ENCODE measurements at regions not wholly inside any gene's neighbourhood (a gene's known extent, or its start where the extent isn't known, plus 50 kb on each side); places are given as distances from the start of the nearest gene placed in this dataset.

GRCh38 chrX:42725196-42725595 lies 52.8 kb downstream of the PPP1R2C start:
- intact Hi-C loops (cut with DNase I), result no loop called here
- no peaks in the 10 kb centered on the region for H3K36me3 ChIP-seq
- no peak overlapping the region for H3K4me3 ChIP-seq
- TF ChIP-seq POLR2AphosphoS5 (IDR thresholded peaks at IDR 0.05; ENCODE audit: insufficient read depth in 1 of 2, low read depth in 1 of 2), result no peak
- no peak for TF ChIP-seq POLR2A (IDR thresholded peaks at IDR 0.05)
- TF ChIP-seq, protein P1, sequence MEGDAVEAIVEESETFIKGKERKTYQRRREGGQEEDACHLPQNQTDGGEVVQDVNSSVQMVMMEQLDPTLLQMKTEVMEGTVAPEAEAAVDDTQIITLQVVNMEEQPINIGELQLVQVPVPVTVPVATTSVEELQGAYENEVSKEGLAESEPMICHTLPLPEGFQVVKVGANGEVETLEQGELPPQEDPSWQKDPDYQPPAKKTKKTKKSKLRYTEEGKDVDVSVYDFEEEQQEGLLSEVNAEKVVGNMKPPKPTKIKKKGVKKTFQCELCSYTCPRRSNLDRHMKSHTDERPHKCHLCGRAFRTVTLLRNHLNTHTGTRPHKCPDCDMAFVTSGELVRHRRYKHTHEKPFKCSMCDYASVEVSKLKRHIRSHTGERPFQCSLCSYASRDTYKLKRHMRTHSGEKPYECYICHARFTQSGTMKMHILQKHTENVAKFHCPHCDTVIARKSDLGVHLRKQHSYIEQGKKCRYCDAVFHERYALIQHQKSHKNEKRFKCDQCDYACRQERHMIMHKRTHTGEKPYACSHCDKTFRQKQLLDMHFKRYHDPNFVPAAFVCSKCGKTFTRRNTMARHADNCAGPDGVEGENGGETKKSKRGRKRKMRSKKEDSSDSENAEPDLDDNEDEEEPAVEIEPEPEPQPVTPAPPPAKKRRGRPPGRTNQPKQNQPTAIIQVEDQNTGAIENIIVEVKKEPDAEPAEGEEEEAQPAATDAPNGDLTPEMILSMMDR (IDR thresholded peaks at IDR 0.05), result no peak
- H3K27ac ChIP-seq, result no peak overlapping the region
- H3K4me1 ChIP-seq, result no peaks in the 10 kb centered on the region
- no peaks in the 10 kb centered on the region for H3K27me3 ChIP-seq
- H3K9me3 ChIP-seq, result no peaks in the 10 kb centered on the region
- DNase-seq (ENCODE audit: extremely low spot score in 2 of 2), result no peak

DNA sequence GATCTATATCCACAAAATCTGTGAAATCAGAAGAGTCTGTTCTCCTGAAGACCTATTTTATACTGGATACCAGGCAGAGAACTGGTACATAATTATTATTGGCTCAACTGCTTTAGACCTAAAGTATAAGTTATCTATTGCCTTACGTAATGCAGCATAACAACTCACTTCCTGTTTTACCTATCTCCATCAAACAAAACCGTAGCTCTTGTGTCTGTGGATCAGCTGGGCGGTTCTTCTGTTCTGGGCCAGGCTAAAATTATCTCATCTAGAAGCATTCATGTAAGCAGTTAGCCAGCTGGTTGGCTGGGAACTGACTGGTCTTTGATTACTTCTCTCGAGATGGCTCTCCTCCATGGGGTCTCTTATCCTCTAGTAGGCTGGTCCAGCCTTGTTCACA lies 57.8 kb downstream of the PPP1R2C start:
- H3K9me3 ChIP-seq, result no peaks in the 10 kb centered on the region
- no peak overlapping the region for H3K4me3 ChIP-seq

DNA sequence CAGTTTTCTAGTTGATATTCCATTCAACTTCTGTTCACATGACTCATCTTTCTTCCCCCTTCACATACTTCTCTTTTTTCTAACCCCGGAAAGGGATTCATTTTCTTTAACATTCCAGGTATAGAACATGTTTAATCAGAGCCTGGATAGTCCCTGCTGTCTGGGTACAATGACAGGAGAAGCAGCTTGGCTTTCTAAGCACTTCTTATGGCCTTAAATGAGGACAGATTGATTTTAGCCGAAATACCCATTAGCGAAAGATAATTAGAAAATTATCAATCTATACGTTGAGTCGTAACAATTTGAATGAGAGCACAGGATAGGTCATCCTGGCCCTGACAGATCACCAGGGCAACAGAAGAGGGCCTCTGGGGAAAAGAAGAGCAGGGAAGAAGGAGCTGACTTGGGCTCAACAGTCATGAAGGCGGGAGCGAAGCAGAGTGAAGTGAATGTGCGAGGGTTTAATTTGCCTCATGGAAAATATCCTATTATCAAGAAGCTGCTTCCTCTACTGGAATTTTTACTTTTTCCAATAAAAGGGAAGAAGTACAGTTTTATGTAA lies 62.2 kb downstream of the PPP1R2C start:
- Histone ChIP-seq H3K27me3 (no peaks in the 10 kb centered on the region), H3K4me1 (no peaks in the 10 kb centered on the region), H3K27ac (no peak overlapping the region), H3K9me3 (no peaks in the 10 kb centered on the region), H3K36me3 (no peaks in the 10 kb centered on the region), H3K4me3 (no peak overlapping the region)
- no peak for DNase-seq (ENCODE audit: extremely low spot score in 2 of 2)
- TF ChIP-seq POLR2A (IDR thresholded peaks at IDR 0.05) (no peak), POLR2AphosphoS5 (IDR thresholded peaks at IDR 0.05; ENCODE audit: insufficient read depth in 1 of 2, low read depth in 1 of 2) (no peak)
- TF ChIP-seq, protein P1 (IDR thresholded peaks at IDR 0.05), result no peak
- intact Hi-C loops (cut with DNase I), result no loop called here

More for the DNA sequence above, 57.8 kb downstream of the PPP1R2C start:
- no peak for DNase-seq (ENCODE audit: extremely low spot score in 2 of 2)
- no peaks in the 10 kb centered on the region for H3K27me3 ChIP-seq
- no peak overlapping the region for H3K27ac ChIP-seq
- H3K36me3 ChIP-seq, result no peaks in the 10 kb centered on the region
- H3K4me1 ChIP-seq, result no peaks in the 10 kb centered on the region
- TF ChIP-seq POLR2A (IDR thresholded peaks at IDR 0.05) (no peak), POLR2AphosphoS5 (IDR thresholded peaks at IDR 0.05; ENCODE audit: insufficient read depth in 1 of 2, low read depth in 1 of 2) (no peak)
- TF ChIP-seq, protein P1 (IDR thresholded peaks at IDR 0.05), result no peak
- intact Hi-C loops (cut with DNase I), result no loop called here

- Histone ChIP-seq H3K4me1 (no peaks in the 10 kb centered on the region), H3K36me3 (no peaks in the 10 kb centered on the region), H3K4me3 (no peak overlapping the region), H3K9me3 (no peaks in the 10 kb centered on the region), H3K27ac (no peak overlapping the region), H3K27me3 (no peaks in the 10 kb centered on the region)
- intact Hi-C loops (cut with DNase I), result no loop called here
- DNase-seq (ENCODE audit: extremely low spot score in 2 of 2), result no peak
- TF ChIP-seq POLR2A (IDR thresholded peaks at IDR 0.05) (no peak), POLR2AphosphoS5 (IDR thresholded peaks at IDR 0.05; ENCODE audit: insufficient read depth in 1 of 2, low read depth in 1 of 2) (no peak)
- TF ChIP-seq, protein P1 (IDR thresholded peaks at IDR 0.05), result no peak
These were observed 62.8 kb downstream of the PPP1R2C start for GRCh38 chrX:42714981-42715700.

DNA sequence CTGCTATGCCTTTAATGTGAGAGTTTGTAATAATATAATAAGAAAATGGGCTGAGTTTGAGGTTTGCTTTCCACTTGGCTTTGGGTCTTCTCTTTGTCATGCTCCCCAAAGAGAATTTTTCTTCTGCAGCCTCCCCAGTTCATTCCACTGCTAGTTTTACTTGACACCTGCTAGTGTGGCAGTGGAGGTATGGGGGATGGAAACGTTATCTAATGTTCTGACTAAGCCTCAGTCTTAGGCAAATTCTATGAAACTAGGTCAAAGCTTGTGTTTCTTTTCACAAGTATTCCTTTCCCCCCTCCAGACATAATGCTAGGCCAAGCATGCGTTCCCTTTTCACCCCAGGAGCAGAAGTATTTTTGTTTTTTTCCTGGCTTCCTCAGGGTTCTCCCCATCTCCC lies 67.5 kb downstream of the PPP1R2C start:
- intact Hi-C loops (cut with DNase I), result no loop called here
- H3K4me3 ChIP-seq, result no peak overlapping the region
- no peak for DNase-seq (ENCODE audit: extremely low spot score in 2 of 2)
- no peak overlapping the region for H3K27ac ChIP-seq
- no peaks in the 10 kb centered on the region for H3K9me3 ChIP-seq
- no peak for TF ChIP-seq POLR2AphosphoS5 (IDR thresholded peaks at IDR 0.05; ENCODE audit: insufficient read depth in 1 of 2, low read depth in 1 of 2)
- TF ChIP-seq POLR2A (IDR thresholded peaks at IDR 0.05), result no peak
- TF ChIP-seq, protein P1 (IDR thresholded peaks at IDR 0.05), result no peak
- H3K27me3 ChIP-seq, result no peaks in the 10 kb centered on the region
- H3K36me3 ChIP-seq, result no peaks in the 10 kb centered on the region
- no peaks in the 10 kb centered on the region for H3K4me1 ChIP-seq

Data from vagina (tissue), 2 donors.